ENCODE measurements at regions not wholly inside any gene's neighbourhood (a gene's known extent, or its start where the extent isn't known, plus 50 kb on each side); places are given as distances from the start of the nearest gene placed in this dataset.

DNA sequence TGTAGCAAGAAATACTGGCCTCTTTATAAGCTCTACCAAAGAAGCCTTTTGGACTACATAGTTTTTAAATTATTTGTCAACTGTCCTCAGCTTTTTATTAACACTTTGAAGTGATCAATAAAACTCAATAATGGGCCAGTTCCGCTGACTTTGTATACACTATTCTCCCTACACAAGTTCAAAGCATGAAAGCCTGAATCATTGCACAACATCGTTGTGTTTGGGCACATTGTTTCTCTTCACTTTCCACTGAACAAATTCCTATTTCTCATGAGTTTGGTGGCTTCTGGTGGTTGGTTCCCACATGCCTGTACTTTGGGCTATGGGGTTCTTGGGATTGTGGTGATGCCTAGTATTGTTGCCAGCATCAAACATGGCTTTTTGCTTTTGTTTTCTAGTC is 561.8 kb upstream of the LRRN3 start:
- ChIA-PET POLR2A (no interaction called here), SMC1A (ENCODE audit: uncharacterized antibody, unreplicated experiment) (no interaction called here), RAD21 (ENCODE audit: unreplicated experiment) (no interaction called here), CTCF (no interaction called here)
- FAIRE-seq (no peak), DNase-seq (ENCODE audit: low read depth, low spot score) (no peak), ATAC-seq (no peak)
- no TSS peak for BruUV-seq (replicated peaks)
- H3K27ac ChIP-seq (ENCODE audit: control insufficient read depth, insufficient read depth) = no peak overlapping the region
- no peaks in the 10 kb centered on the region; the same call in 2 of the 3 replicates for H3K9me3 ChIP-seq (replicated peaks; ENCODE audit: control insufficient read depth, insufficient read depth, low read length)
- H4K20me1 ChIP-seq (ENCODE audit: control insufficient read depth, insufficient read depth) = no peaks in the 10 kb centered on the region
- no peaks in the 10 kb centered on the region for H3K79me2 ChIP-seq (ENCODE audit: control insufficient read depth, insufficient read depth, low read length)
- intact Hi-C loops (cut with micrococcal nuclease; ENCODE audit: unreplicated experiment) (no loop called here), in situ Hi-C loops (cut with MboI) (no loop called here)
- no peak overlapping the region for H3K4me2 ChIP-seq (ENCODE audit: control insufficient read depth, insufficient read depth)
- H3K36me3 ChIP-seq (ENCODE audit: control insufficient read depth in 2 of 2, insufficient read depth in 2 of 2, low read length in 1 of 2) = no peaks in the 10 kb centered on the region
- H3K27me3 ChIP-seq (replicated peaks in 1 of 2; ENCODE audit: control insufficient read depth in 2 of 2, insufficient read depth in 2 of 2, low read length in 1 of 2) = no peaks in the 10 kb centered on the region; a peak in 1 of 4 replicates
- H3K4me3 ChIP-seq = no peak overlapping the region
- H2AFZ ChIP-seq (ENCODE audit: control insufficient read depth, low read depth, low read length) = no peak overlapping the region
- H3K9ac ChIP-seq (ENCODE audit: control insufficient read depth, insufficient read depth, low read length) = no peak overlapping the region
- H3K4me1 ChIP-seq (ENCODE audit: control insufficient read depth, insufficient read depth, low read length) = no peaks in the 10 kb centered on the region
- WGBS (ENCODE audit: insufficient coverage, insufficient replicate concordance, low lambda C conversion rate, missing lambda C conversion rate) = 11% methylated on average over 2 of the region's 2 CpGs
- TF ChIP-seq, protein P1, sequence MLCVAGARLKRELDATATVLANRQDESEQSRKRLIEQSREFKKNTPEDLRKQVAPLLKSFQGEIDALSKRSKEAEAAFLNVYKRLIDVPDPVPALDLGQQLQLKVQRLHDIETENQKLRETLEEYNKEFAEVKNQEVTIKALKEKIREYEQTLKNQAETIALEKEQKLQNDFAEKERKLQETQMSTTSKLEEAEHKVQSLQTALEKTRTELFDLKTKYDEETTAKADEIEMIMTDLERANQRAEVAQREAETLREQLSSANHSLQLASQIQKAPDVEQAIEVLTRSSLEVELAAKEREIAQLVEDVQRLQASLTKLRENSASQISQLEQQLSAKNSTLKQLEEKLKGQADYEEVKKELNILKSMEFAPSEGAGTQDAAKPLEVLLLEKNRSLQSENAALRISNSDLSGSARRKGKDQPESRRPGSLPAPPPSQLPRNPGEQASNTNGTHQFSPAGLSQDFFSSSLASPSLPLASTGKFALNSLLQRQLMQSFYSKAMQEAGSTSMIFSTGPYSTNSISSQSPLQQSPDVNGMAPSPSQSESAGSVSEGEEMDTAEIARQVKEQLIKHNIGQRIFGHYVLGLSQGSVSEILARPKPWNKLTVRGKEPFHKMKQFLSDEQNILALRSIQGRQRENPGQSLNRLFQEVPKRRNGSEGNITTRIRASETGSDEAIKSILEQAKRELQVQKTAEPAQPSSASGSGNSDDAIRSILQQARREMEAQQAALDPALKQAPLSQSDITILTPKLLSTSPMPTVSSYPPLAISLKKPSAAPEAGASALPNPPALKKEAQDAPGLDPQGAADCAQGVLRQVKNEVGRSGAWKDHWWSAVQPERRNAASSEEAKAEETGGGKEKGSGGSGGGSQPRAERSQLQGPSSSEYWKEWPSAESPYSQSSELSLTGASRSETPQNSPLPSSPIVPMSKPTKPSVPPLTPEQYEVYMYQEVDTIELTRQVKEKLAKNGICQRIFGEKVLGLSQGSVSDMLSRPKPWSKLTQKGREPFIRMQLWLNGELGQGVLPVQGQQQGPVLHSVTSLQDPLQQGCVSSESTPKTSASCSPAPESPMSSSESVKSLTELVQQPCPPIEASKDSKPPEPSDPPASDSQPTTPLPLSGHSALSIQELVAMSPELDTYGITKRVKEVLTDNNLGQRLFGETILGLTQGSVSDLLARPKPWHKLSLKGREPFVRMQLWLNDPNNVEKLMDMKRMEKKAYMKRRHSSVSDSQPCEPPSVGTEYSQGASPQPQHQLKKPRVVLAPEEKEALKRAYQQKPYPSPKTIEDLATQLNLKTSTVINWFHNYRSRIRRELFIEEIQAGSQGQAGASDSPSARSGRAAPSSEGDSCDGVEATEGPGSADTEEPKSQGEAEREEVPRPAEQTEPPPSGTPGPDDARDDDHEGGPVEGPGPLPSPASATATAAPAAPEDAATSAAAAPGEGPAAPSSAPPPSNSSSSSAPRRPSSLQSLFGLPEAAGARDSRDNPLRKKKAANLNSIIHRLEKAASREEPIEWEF (IDR thresholded peaks at IDR 0.05; ENCODE audit: insufficient replicate concordance, low read depth, low read length) = no peak
- TF ChIP-seq SPI1 (IDR thresholded peaks at IDR 0.05; ENCODE audit: borderline replicate concordance, insufficient read depth, low read depth, low read length) (no peak), NFYA (IDR thresholded peaks at IDR 0.05; ENCODE audit: borderline replicate concordance, low read depth, low read length) (no peak), ZNF384 (IDR thresholded peaks at IDR 0.05; ENCODE audit: borderline replicate concordance, low read depth, low read length) (no peak), JUND (IDR thresholded peaks at IDR 0.05; ENCODE audit: low read depth, low read length) (no peak), CBX3 (IDR thresholded peaks at IDR 0.05; ENCODE audit: borderline replicate concordance, low read depth) (no peak), STAT1 (conservative IDR thresholded peaks at IDR 0.05) (no peak), IKZF1 (conservative IDR thresholded peaks at IDR 0.05) (no peak), BHLHE40 (IDR thresholded peaks at IDR 0.05; ENCODE audit: borderline replicate concordance in 1 of 2, low read depth in 2 of 2, low read length in 1 of 2) (no peak), JUNB (IDR thresholded peaks at IDR 0.05) (no peak)
- TF ChIP-seq, protein P2, sequence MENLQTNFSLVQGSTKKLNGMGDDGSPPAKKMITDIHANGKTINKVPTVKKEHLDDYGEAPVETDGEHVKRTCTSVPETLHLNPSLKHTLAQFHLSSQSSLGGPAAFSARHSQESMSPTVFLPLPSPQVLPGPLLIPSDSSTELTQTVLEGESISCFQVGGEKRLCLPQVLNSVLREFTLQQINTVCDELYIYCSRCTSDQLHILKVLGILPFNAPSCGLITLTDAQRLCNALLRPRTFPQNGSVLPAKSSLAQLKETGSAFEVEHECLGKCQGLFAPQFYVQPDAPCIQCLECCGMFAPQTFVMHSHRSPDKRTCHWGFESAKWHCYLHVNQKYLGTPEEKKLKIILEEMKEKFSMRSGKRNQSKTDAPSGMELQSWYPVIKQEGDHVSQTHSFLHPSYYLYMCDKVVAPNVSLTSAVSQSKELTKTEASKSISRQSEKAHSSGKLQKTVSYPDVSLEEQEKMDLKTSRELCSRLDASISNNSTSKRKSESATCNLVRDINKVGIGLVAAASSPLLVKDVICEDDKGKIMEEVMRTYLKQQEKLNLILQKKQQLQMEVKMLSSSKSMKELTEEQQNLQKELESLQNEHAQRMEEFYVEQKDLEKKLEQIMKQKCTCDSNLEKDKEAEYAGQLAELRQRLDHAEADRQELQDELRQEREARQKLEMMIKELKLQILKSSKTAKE (IDR thresholded peaks at IDR 0.05; ENCODE audit: low read depth, poor library complexity, severe bottlenecking) = no peak
- TF ChIP-seq, protein P3, sequence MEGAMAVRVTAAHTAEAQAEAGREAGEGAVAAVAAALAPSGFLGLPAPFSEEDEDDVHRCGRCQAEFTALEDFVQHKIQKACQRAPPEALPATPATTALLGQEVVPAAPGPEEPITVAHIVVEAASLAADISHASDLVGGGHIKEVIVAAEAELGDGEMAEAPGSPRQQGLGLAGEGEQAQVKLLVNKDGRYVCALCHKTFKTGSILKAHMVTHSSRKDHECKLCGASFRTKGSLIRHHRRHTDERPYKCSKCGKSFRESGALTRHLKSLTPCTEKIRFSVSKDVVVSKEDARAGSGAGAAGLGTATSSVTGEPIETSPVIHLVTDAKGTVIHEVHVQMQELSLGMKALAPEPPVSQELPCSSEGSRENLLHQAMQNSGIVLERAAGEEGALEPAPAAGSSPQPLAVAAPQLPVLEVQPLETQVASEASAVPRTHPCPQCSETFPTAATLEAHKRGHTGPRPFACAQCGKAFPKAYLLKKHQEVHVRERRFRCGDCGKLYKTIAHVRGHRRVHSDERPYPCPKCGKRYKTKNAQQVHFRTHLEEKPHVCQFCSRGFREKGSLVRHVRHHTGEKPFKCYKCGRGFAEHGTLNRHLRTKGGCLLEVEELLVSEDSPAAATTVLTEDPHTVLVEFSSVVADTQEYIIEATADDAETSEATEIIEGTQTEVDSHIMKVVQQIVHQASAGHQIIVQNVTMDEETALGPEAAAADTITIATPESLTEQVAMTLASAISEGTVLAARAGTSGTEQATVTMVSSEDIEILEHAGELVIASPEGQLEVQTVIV (IDR thresholded peaks at IDR 0.05; ENCODE audit: borderline replicate concordance, partially characterized antibody) = no peak
- TF ChIP-seq, protein P4, sequence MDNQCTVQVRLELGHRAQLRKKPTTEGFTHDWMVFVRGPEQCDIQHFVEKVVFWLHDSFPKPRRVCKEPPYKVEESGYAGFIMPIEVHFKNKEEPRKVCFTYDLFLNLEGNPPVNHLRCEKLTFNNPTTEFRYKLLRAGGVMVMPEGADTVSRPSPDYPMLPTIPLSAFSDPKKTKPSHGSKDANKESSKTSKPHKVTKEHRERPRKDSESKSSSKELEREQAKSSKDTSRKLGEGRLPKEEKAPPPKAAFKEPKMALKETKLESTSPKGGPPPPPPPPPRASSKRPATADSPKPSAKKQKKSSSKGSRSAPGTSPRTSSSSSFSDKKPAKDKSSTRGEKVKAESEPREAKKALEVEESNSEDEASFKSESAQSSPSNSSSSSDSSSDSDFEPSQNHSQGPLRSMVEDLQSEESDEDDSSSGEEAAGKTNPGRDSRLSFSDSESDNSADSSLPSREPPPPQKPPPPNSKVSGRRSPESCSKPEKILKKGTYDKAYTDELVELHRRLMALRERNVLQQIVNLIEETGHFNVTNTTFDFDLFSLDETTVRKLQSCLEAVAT (IDR thresholded peaks at IDR 0.05) = no peak
